Liver (tissue), 8 donors: ENCODE measurements at regions not wholly inside any gene's neighbourhood (a gene's known extent, or its start where the extent isn't known, plus 50 kb on each side); places are given as distances from the start of the nearest gene placed in this dataset.

ENCODE experiments used
- DNase-seq: peaks from one replicate; pipeline ENCODE4 v3.0.0-alpha.2; 2017; ENCODE audit warnings: low spot score
- H3K27ac ChIP-seq, 2 donors: one replicate each; pipeline ENCODE4 v1.7.0; 2013; ENCODE audit warnings: inconsistent platforms in 2 of 2, low read length in 2 of 2, control low read depth in 1 of 2, low read depth in 1 of 2, mild to moderate bottlenecking in 1 of 2
- H3K27me3 ChIP-seq, 4 donors: one replicate each; pipeline versions ENCODE4 v1.6.1 to v1.7.0; 2013; ENCODE audit warnings: low read length in 3 of 4, inconsistent platforms in 1 of 4, mild to moderate bottlenecking in 1 of 4, moderate library complexity in 1 of 4; ENCODE audit not compliant: control insufficient read depth in 4 of 4, insufficient read depth in 4 of 4
- H3K36me3 ChIP-seq, 4 donors: one replicate each; pipeline versions ENCODE4 v1.6.1 to v1.7.0; 2013; ENCODE audit warnings: low read length in 3 of 4, mild to moderate bottlenecking in 3 of 4, low read depth in 1 of 4, moderate library complexity in 1 of 4; ENCODE audit not compliant: control insufficient read depth in 4 of 4, insufficient read depth in 3 of 4
- H3K4me1 ChIP-seq, 4 donors: one replicate each; pipeline versions ENCODE4 v1.6.1 to v1.7.0; 2013; ENCODE audit warnings: low read length in 3 of 4, mild to moderate bottlenecking in 3 of 4, moderate library complexity in 1 of 4; ENCODE audit not compliant: control insufficient read depth in 4 of 4, insufficient read depth in 4 of 4
- H3K4me3 ChIP-seq, 3 donors: one replicate each; pipeline versions ENCODE4 v1.6.1 to v1.7.0; 2013; ENCODE audit warnings: low read length in 3 of 3, control low read depth in 1 of 3, low read depth in 1 of 3, mild to moderate bottlenecking in 1 of 3
- H3K9ac ChIP-seq, 2 donors: one replicate each; pipeline ENCODE4 v1.7.0; 2013; ENCODE audit warnings: low read length in 2 of 2, mild to moderate bottlenecking in 2 of 2, moderate library complexity in 2 of 2, control low read depth in 1 of 2, low read depth in 1 of 2
- H3K9me3 ChIP-seq, 4 donors: one replicate each; pipeline versions ENCODE4 v1.6.1 to v1.7.0; 2013; ENCODE audit warnings: low read length in 3 of 4; ENCODE audit not compliant: control insufficient read depth in 4 of 4
- ATF3 ChIP-seq: IDR thresholded peaks from 2 replicates; pipeline ENCODE4 v1.6.1; 2016; ENCODE audit warnings: antibody characterized with exemption
- CTCF ChIP-seq: fragments of 150-350 bp; IDR thresholded peaks from 2 replicates; pipeline ENCODE4 v1.5.1; 2017; ENCODE audit warnings: improper control_type of control experiment, low read depth, low read length; ENCODE audit not compliant: missing input control
- EGR1 ChIP-seq, 2 donors: IDR thresholded peaks; 2 replicates each; pipeline ENCODE4 v1.6.1; 2016 to 2018; ENCODE audit warnings: antibody characterized with exemption in 2 of 2, low read depth in 2 of 2
- FOXA1 ChIP-seq: IDR thresholded peaks from 2 replicates; pipeline ENCODE4 v1.6.1; 2016; ENCODE audit warnings: antibody characterized with exemption
- FOXA2 ChIP-seq: IDR thresholded peaks from 2 replicates; pipeline ENCODE4 v1.6.1; 2016; ENCODE audit warnings: antibody characterized with exemption
- GABPA ChIP-seq, 2 donors: IDR thresholded peaks in 1 of 2; conservative IDR thresholded peaks in 1 of 2; 2 replicates each; pipeline ENCODE4 v1.6.1; 2016; ENCODE audit warnings: antibody characterized with exemption in 2 of 2, mild to moderate bottlenecking in 1 of 2, moderate library complexity in 1 of 2
- HNF4A ChIP-seq, 2 donors: conservative IDR thresholded peaks; 2 replicates each; pipeline ENCODE4 v1.6.1; 2016; ENCODE audit warnings: antibody characterized with exemption in 2 of 2, mild to moderate bottlenecking in 2 of 2
- HNF4G ChIP-seq: IDR thresholded peaks from 2 replicates; pipeline ENCODE4 v1.6.1; 2016; ENCODE audit warnings: antibody characterized with exemption
- JUND ChIP-seq, 2 donors: IDR thresholded peaks; 2 replicates each; pipeline ENCODE4 v1.6.1; 2016; ENCODE audit warnings: antibody characterized with exemption in 2 of 2
- MAX ChIP-seq: IDR thresholded peaks from 2 replicates; pipeline ENCODE4 v1.6.1; 2016; ENCODE audit warnings: antibody characterized with exemption
- NR2F2 ChIP-seq: IDR thresholded peaks from 2 replicates; pipeline ENCODE4 v1.6.1; 2016; ENCODE audit warnings: antibody characterized with exemption
- RAD21 ChIP-seq, 2 donors: IDR thresholded peaks; 2 replicates each; pipeline ENCODE4 v1.6.1; 2016; ENCODE audit warnings: antibody characterized with exemption in 2 of 2, mild to moderate bottlenecking in 2 of 2
- REST ChIP-seq: IDR thresholded peaks from 2 replicates; pipeline ENCODE4 v1.6.1; 2016; ENCODE audit warnings: antibody characterized with exemption, mild to moderate bottlenecking
- RXRA ChIP-seq, 2 donors: IDR thresholded peaks; 2 replicates each; pipeline ENCODE4 v1.6.1; 2017 to 2018; ENCODE audit warnings: antibody characterized with exemption in 2 of 2, mild to moderate bottlenecking in 1 of 2
- SP1 ChIP-seq: IDR thresholded peaks from 2 replicates; pipeline ENCODE4 v1.6.1; 2018; ENCODE audit warnings: antibody characterized with exemption, mild to moderate bottlenecking
- TAF1 ChIP-seq: conservative IDR thresholded peaks from 2 replicates; pipeline ENCODE4 v1.6.1; 2016; ENCODE audit warnings: antibody characterized with exemption, mild to moderate bottlenecking
- YY1 ChIP-seq: IDR thresholded peaks from 2 replicates; pipeline ENCODE4 v1.6.1; 2016; ENCODE audit warnings: antibody characterized with exemption, mild to moderate bottlenecking
- ZBTB33 ChIP-seq: IDR thresholded peaks from 2 replicates; pipeline ENCODE4 v1.6.1; 2016; ENCODE audit warnings: antibody characterized with exemption
- WGBS: extraction: QIAGEN DNeasy Blood & Tissue Kit; methylation state at CpG from one replicate; pipeline ENCODE4 v1.1.7; 2013; 5-methylcytosine and 5-hydroxymethylcytosine counted together
- donor health status: healthy.
- donor health status: healthy.
- donor health status: healthy.
- donor health status: healthy.
- donor health status: healthy.

- H3K27ac ChIP-seq = no peak overlapping the region
- no peaks in the 10 kb centered on the region for H3K4me1 ChIP-seq
- TF ChIP-seq TAF1 (no peak), RAD21 (IDR thresholded peaks at IDR 0.05) (no peak), YY1 (no peak)
- DNase-seq = no peak
- H3K9ac ChIP-seq = no peak overlapping the region
- H3K9me3 ChIP-seq = peaks cover 0 to 6% (median 2%) of the 10 kb centered on the region in 4 donors
- 85% methylated on average over 3 of the region's 3 CpGs for WGBS
- peaks cover 0 to 6% (median 0%) of the 10 kb centered on the region in 4 donors for H3K27me3 ChIP-seq
- H3K4me3 ChIP-seq = no peak overlapping the region
- H3K36me3 ChIP-seq = no peaks in the 10 kb centered on the region
Measured at GRCh38 chr10:127805950-127806349, 69.0 kb downstream of the FOXI2 start.

- Histone ChIP-seq H3K36me3 (no peaks in the 10 kb centered on the region), H3K4me3 (no peak overlapping the region), H3K9me3 (peaks cover 0 to 6% (median 2%) of the 10 kb centered on the region in 4 donors), H3K27ac (no peak overlapping the region), H3K27me3 (peaks cover 0 to 2% (median 0%) of the 10 kb centered on the region in 4 donors), H3K4me1 (no peaks in the 10 kb centered on the region), H3K9ac (no peak overlapping the region)
- DNase-seq = no peak
- TF ChIP-seq GABPA (IDR thresholded peaks at IDR 0.05 in 1 of 2, conservative IDR thresholded peaks at IDR 0.05 in 1 of 2) = no peak
- no peak for TF ChIP-seq ATF3
- TF ChIP-seq YY1 = no peak
- no peak for TF ChIP-seq HNF4A (conservative IDR thresholded peaks at IDR 0.05)
- no peak for TF ChIP-seq FOXA2
- no peak for TF ChIP-seq FOXA1
- TF ChIP-seq JUND (IDR thresholded peaks at IDR 0.05) = no peak
- no peak for TF ChIP-seq RAD21 (IDR thresholded peaks at IDR 0.05)
- no peak for TF ChIP-seq CTCF
- TF ChIP-seq REST = no peak
- no peak for TF ChIP-seq RXRA (IDR thresholded peaks at IDR 0.05)
- no peak for TF ChIP-seq ZBTB33
- TF ChIP-seq SP1 = no peak
- TF ChIP-seq EGR1 (IDR thresholded peaks at IDR 0.05; ENCODE audit: low read depth in 2 of 2) = no peak
- no peak for TF ChIP-seq TAF1
- TF ChIP-seq HNF4G = no peak
- no peak for TF ChIP-seq NR2F2
- no peak for TF ChIP-seq MAX
- WGBS = 69% methylated on average over 2 of the region's 2 CpGs
Measured at GRCh38 chr10:127812041-127812440, 75.1 kb downstream of the FOXI2 start.
